ENCODE measurements at regions not wholly inside any gene's neighbourhood (a gene's known extent, or its start where the extent isn't known, plus 50 kb on each side); places are given as distances from the start of the nearest gene placed in this dataset.
A peak's percentile ranks its signal among the peaks of the same experiment; 100 is the strongest.

DNA sequence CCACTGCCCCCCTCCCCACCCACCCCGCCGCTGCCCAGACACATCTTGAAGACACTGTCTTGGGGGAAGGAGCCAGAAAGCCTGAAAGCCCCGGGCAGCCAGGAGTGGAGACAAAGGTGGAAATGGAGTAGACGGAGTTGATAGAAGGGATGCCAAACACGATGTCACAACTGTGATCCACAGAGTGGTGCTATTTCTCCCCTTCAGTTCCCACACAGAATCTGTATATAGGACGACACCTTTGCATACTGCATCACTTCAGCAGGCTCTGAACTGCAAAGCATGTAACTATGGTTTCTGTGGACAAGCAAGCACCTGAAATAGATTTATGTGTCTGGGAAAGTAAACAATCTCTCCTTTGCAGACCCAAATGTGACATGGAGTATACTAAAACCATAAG, 56.4 kb upstream of the F13A1 start:
- TF ChIP-seq, protein P1, sequence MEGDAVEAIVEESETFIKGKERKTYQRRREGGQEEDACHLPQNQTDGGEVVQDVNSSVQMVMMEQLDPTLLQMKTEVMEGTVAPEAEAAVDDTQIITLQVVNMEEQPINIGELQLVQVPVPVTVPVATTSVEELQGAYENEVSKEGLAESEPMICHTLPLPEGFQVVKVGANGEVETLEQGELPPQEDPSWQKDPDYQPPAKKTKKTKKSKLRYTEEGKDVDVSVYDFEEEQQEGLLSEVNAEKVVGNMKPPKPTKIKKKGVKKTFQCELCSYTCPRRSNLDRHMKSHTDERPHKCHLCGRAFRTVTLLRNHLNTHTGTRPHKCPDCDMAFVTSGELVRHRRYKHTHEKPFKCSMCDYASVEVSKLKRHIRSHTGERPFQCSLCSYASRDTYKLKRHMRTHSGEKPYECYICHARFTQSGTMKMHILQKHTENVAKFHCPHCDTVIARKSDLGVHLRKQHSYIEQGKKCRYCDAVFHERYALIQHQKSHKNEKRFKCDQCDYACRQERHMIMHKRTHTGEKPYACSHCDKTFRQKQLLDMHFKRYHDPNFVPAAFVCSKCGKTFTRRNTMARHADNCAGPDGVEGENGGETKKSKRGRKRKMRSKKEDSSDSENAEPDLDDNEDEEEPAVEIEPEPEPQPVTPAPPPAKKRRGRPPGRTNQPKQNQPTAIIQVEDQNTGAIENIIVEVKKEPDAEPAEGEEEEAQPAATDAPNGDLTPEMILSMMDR (IDR thresholded peaks at IDR 0.05) = no peak
- TF ChIP-seq POLR2A (IDR thresholded peaks at IDR 0.05) = no peak
- 55 to 67% methylated on average over 6 of the region's 6 CpGs for WGBS, 2 donors
- intact Hi-C loops (cut with DNase I) = no loop called here
- Histone ChIP-seq H3K4me1 (no peaks in the 10 kb centered on the region), H3K27me3 (no peaks in the 10 kb centered on the region), H3K4me3 (no peak overlapping the region), H3K9me3 (no peaks in the 10 kb centered on the region), H3K27ac (no peak overlapping the region), H3K36me3 (replicated peaks in 1 of 2; ENCODE audit: insufficient read depth in 1 of 2, low read depth in 2 of 2) (no peaks in the 10 kb centered on the region)
- ATAC-seq = no peak
- DNase-seq = no peak

DNA sequence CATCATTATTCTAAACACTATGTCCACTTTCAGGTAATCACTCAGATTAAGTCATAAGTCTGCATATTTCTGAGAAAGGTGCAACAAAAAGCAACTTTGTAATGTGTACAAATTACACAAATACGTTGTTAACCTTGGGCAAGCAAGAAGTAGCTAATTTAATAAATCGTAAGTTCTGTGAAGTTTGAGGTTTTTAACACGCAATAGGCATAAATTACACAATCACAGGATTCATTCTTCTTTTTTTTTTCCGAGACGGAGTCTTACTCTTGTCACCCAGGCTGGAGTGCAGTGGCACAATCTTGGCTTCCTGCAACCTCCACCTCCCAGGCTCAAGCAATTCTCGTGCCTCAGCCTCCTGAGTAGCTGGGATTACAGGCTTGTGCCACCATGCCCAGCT, 57.2 kb upstream of the F13A1 start:
- no peak for TF ChIP-seq POLR2A (IDR thresholded peaks at IDR 0.05)
- TF ChIP-seq, protein P1 (IDR thresholded peaks at IDR 0.05) = no peak
- ATAC-seq (no peak), DNase-seq (no peak)
- Histone ChIP-seq H3K27me3 (no peaks in the 10 kb centered on the region), H3K27ac (no peak overlapping the region), H3K36me3 (replicated peaks in 1 of 2; ENCODE audit: insufficient read depth in 1 of 2, low read depth in 2 of 2) (no peaks in the 10 kb centered on the region), H3K4me1 (no peaks in the 10 kb centered on the region), H3K4me3 (no peak overlapping the region), H3K9me3 (no peaks in the 10 kb centered on the region)
- intact Hi-C loops (cut with DNase I) = no loop called here
- 56 to 70% methylated on average over 6 of the region's 6 CpGs for WGBS, 2 donors

DNA sequence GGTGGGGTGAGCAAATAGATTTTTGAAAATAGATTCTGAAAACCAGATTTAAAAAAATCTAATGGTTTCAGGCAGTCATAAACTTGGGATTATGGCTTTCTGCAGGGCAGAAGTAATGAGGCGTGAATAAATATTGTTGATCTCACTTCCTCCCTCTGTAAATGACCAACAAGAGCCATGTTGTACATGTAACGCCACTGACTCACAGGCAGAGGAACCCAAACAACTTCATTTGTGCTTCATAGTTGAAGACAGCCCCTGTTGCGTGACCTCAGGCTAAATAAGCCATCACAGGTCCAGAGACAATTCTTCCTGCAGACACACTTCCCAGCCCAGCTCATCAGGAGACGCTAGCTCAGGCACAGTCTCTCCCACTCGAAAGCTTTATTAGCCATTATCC, 59.1 kb upstream of the F13A1 start:
- DNase-seq = peak in 1 of 4 donors; percentile 18
- 72 to 84% methylated on average over 5 of the region's 5 CpGs for WGBS, 2 donors
- intact Hi-C loops (cut with DNase I) = no loop called here
- Histone ChIP-seq H3K36me3 (replicated peaks in 1 of 2; ENCODE audit: insufficient read depth in 1 of 2, low read depth in 2 of 2) (no peaks in the 10 kb centered on the region), H3K27me3 (no peaks in the 10 kb centered on the region), H3K9me3 (no peaks in the 10 kb centered on the region), H3K4me3 (no peak overlapping the region), H3K27ac (no peak overlapping the region), H3K4me1 (no peaks in the 10 kb centered on the region)
- ATAC-seq = no peak
- no peak for TF ChIP-seq POLR2A (IDR thresholded peaks at IDR 0.05)
- TF ChIP-seq, protein P1 (IDR thresholded peaks at IDR 0.05) = no peak

GRCh38 chr6:6384520-6384919, 64.1 kb upstream of the F13A1 start:
- Histone ChIP-seq H3K27ac (no peak overlapping the region), H3K4me1 (no peaks in the 10 kb centered on the region), H3K36me3 (replicated peaks in 1 of 2; ENCODE audit: insufficient read depth in 1 of 2, low read depth in 2 of 2) (no peaks in the 10 kb centered on the region), H3K9me3 (no peaks in the 10 kb centered on the region), H3K4me3 (no peak overlapping the region), H3K27me3 (no peaks in the 10 kb centered on the region)
- DNase-seq (no peak), ATAC-seq (no peak)
- TF ChIP-seq, protein P1 (IDR thresholded peaks at IDR 0.05) = no peak
- TF ChIP-seq POLR2A (IDR thresholded peaks at IDR 0.05) = no peak
- intact Hi-C loops (cut with DNase I) = no loop called here
- 28 to 36% methylated on average over 7 of the region's 7 CpGs for WGBS, 2 donors

DNA sequence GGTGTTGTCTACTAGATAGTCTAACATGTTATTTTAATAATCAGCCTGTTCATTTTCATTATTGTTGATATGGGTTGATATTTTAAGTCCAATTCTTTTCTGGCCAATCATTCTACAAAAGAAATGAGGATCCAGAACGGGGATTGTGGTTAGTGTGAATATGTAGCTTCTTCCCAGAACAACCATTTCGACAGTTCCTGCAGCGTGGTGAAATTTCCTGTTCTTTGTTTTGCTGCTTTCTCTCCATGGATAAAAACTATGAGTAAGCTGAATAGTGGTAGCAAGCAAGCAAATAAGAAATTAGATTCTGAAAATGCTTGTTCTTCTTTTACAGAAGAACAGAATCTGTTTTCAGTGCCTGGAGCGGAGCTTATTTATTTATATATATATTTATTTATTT, 65.5 kb upstream of the F13A1 start:
- Histone ChIP-seq H3K27me3 (no peaks in the 10 kb centered on the region), H3K4me1 (no peaks in the 10 kb centered on the region), H3K27ac (no peak overlapping the region), H3K36me3 (replicated peaks in 1 of 2; ENCODE audit: insufficient read depth in 1 of 2, low read depth in 2 of 2) (no peaks in the 10 kb centered on the region), H3K4me3 (no peak overlapping the region), H3K9me3 (no peaks in the 10 kb centered on the region)
- ATAC-seq (no peak), DNase-seq (peak in 1 of 4 donors; percentile 50)
- TF ChIP-seq, protein P1 (IDR thresholded peaks at IDR 0.05) = no peak
- TF ChIP-seq POLR2A (IDR thresholded peaks at IDR 0.05) = no peak
- intact Hi-C loops (cut with DNase I) = no loop called here
- WGBS, 2 donors = 52 to 61% methylated on average over 4 of the region's 4 CpGs
